ENCODE measurements at regions not wholly inside any gene's neighbourhood (a gene's known extent, or its start where the extent isn't known, plus 50 kb on each side); places are given as distances from the start of the nearest gene placed in this dataset.

DNA sequence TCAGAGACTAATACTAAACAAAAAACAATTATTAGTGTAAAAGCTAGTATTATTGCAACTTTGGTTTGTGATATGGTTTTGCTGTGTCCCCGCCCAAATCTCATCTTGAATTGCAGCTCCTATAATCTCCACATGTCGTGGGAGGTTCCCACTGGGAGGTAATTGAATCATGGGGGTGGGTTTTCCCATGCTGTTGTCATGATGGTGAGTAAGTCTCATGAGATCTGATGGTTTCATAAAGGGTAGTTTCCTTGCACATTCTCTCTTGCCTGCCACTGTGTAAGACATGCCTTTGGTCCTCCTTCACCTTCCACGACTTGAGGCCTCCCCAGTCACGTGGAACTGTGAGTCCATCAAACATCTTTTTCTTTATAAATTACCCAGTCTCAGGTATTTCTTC is 325.9 kb upstream of the DAB2 start:
- no peak for DNase-seq (ENCODE audit: low spot score)

DNA sequence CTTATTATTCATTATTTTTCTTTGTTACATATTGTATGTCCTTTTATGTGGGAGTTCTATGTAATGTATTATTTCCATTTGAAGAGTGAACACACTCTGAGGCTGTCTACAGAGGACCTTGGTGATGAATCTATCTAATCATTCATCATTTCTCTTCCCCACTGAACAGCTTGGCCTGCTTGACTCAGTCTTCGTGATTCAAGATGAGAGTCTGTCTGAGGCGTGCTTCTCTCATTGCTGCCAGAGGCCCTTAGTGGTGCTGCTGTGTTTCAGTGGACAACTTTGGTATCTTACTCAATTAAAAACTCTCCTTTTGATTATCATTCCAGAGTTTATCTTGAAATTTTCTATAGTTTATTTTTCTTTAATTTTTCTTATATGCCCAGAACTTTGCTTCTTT is 318.1 kb upstream of the DAB2 start:
- DNase-seq (ENCODE audit: low spot score) = no peak

DNA sequence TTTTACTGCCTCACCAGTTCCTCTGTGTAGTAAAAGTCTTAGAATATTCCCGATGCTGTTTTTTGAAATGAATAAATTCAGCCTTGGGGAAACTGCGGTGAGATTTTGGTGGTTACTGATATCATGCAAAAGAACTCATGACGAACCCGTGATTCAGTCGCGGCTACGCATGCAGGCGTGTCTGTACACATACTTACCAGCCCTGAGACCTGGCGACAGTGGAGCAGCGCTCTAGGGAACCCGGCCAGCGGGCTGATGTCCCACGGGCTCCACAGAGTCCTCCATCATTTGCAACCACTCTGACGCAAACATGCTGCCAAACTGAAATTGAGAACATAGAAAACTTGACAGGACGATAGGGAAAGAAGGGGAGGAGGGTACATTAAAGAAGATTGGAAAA is 315.6 kb upstream of the DAB2 start:
- no peak for DNase-seq (ENCODE audit: low spot score)

DNA sequence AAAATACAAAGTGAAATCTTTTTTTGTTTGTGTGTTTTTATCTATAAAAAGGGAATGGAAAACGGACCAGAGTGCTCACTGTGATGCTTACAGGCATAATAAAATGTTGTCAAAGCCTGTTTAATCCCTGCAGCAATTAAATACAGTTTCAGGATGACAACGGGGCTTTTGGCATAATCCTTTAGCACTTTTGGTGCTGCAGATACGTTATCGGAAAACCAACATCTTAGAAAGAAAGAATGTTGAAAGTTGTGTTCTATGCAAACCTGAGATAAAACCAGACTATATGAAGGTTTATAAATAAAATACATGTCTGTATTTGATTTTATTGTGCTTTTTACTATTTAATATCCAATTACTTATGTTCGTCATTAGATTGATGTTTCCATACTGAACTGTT is 307.4 kb upstream of the DAB2 start:
- DNase-seq (ENCODE audit: low spot score) = no peak

DNA sequence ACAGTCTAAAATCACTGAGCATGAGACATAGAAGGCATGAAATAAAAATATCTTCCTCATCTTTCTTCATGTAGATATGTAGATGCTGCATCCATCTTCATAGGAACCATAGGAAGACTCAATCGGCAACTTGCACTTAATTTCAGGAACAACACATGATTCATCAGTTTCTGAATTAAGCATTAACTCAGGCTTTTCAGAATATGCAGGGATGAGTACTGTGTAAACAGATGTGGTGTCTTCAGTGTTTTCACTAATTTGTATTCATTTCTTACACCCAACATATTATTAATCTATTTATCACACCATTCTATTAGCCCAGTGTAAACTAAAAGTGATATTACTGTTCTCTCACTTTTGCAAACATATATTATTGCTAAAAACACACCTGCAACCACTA is 305.9 kb upstream of the DAB2 start:
- no peak for DNase-seq (ENCODE audit: low spot score)

DNA sequence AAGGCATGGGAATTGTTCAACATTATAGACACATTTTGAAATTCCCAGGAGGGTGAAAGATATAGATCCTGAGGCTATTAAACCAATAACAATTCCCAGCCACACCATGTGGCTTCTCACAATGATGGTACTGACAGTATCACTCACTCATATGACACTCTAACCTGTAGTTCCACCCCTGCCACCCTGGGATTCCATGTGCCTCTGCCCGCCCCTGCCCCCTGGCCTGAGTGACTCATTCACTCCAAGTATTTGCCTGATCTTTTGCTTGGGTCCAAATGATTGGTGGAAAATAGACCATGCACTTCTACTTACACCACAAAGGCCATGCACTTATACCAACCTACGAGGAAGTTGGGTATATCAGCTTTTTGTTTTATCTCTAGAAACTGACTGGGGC is 305.2 kb upstream of the DAB2 start:
- no peak for DNase-seq (ENCODE audit: low spot score)

DNA sequence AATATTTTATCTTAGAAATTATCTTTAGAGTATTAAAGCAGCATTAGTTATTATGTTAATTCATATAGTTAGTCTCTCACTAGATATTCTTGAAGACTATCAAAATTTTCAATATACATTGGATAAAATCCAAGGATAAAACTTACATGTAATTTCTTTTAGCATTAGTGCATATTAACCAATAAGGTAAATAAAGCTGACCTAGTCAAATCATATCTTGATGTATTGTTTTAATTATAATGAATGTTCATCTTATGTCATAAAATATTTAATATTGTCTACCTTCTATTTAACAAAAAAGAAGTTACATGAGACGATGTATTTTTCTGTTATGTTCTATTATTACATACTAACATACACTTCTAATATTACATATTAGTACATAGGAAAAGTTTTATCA is 301.7 kb upstream of the DAB2 start:
- no peak for DNase-seq (ENCODE audit: low spot score)

DNA sequence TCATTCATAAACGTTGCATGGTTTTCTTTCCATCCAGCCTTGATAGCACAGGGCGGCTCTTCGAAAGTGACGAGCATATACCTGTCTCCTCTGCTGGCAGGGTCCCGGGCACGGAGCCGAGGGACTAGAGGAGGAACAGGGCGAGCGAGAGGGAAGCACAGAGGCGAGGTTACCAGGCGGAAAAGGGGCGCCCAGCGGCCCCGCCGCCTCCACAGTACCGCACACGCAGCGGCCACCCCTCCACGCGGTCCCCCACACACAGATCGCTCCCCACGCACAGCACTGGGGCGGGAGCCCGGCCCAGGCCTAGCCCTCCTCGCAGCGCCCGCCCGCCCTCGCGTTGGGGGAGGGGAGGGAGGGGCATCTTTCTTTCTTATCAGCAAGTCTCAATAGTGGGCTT is 296.6 kb upstream of the DAB2 start:
- no peak for DNase-seq (ENCODE audit: low spot score)

DNA sequence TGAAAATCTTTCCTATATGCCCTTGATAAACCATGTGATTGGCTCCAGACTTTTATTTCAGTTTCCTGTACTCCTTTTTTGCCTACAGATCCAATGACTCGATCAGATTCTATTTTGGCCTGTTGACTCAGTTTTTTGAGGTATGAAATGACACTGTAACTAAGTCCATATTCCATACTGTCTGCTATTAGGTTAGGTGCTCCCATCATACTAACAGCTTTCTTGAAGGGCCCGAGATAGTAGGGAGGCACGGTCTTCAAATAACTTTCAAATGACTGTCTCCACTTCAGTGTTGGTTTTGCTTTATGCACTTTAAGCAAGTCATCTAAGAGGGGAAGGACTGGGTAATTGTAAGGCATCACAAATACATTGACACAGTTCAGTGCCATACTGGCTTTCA is 295.4 kb upstream of the DAB2 start:
- no peak for DNase-seq (ENCODE audit: low spot score)

DNA sequence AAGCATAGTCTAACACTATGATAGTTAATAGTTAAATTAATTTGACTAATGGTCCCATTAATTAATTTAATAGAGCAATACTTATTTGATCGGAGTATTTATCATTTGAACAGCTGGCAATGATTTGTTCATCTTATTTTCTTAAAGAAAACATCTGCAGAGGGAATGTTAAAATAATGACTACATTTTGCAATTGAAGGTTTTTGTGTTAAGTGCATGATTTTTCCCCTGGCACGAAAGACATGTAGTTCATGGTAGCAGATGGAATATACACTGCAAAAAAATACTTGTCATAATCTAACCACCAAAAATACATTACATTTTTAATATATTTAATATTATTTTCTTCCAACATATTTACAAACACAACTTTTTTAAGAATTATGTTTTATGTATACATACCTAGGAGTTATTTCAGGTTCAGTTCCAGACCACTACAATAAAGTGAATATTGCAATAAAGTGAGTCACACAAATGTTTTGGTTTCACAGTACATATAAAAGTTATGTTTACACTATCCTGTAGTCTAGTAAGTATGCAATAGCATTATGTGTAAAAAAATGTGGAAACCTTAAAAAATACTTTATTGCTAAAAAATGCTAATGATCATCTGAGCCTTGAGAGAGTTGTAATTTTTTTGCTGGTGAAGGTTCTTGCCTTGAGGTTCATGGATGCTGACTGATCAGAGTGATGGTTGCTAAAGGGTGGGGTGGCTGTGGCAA is 292.6 kb upstream of the DAB2 start:
- DNase-seq (ENCODE audit: low spot score) = no peak

DNA sequence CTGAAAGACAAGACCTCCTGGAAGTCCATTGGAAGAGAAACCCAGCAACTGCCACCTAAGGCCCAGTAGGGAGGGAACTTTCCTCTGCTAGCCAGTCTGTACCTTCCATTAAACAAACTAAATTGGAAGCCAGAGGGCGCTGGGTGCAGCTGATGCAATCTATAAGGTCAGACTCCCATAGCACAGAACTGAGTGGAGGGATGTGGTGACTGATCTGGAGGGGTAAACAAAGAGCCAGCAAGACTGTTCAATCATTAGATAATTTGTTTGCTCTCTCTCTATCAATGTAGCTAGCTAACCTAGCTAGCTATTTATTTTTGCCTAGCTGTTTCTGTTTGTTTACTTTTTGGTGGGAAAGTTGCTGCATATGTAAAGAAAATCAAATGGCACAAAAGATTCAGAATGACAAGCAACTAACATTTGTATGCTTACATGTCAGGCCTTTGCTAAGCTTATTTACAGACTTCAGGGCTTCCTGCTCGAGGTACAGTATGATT is 291.8 kb upstream of the DAB2 start:
- DNase-seq (ENCODE audit: low spot score) = no peak

DNA sequence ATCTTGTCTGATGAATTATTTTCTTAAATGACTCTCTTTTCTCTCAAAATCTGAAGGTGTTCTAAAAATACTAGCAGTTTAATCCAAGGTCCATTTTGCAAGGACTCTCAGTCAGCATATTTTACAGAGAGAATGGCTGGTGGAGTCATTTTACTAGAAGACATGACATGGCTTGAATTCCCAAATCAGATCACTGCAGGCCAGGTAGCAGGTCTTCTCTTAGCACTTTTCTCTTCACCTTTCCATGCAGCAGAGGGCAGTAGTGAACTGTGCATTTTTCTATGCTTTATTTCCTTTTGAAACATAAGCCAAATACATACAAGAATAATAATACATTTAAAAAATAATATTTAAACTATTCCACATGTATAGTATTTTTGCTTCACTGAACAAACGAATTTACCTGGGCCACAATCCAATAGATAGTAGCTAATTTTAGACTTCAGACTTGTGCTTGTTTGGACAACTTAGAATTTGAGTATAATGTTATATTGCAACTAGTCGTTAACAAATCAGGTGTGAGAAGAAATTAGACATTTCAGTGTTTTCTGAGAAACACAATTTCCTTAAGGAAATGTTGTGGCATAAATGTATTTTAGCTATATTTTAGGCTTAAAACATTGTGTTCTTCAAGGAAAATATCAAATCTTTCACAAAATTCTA is 289.4 kb upstream of the DAB2 start:
- DNase-seq (ENCODE audit: low spot score) = no peak

DNA sequence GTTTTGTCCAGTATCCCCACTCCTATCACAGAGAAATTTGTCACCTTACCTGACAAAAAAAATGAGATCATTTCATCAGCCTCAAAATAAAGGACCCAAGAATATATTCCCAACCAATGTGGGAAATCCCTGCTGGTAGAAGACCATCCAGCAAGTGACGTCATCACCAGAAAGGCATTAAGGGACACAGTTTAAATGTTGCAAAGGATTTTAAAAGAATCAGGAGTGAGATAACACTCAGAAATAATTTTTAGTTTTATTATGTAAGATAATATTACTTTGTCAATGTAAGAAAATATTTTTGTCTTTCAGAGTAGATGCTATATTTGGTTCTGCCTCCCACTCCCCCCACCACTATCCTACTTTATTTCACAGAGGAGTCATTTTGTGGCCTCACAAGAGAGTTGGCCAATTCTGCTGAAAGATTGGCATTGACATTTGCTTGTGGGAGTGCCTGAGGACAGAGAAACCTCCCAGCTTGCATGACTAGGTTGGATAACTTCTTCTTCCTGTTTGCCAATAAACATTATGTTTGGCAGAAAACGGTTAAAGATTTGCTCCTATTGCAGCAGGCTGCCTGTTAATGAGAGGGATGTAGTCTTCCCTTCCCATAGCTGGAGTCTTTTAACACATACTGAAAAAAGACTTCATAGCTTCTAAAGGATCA is 288.6 kb upstream of the DAB2 start:
- DNase-seq (ENCODE audit: low spot score) = no peak

DNA sequence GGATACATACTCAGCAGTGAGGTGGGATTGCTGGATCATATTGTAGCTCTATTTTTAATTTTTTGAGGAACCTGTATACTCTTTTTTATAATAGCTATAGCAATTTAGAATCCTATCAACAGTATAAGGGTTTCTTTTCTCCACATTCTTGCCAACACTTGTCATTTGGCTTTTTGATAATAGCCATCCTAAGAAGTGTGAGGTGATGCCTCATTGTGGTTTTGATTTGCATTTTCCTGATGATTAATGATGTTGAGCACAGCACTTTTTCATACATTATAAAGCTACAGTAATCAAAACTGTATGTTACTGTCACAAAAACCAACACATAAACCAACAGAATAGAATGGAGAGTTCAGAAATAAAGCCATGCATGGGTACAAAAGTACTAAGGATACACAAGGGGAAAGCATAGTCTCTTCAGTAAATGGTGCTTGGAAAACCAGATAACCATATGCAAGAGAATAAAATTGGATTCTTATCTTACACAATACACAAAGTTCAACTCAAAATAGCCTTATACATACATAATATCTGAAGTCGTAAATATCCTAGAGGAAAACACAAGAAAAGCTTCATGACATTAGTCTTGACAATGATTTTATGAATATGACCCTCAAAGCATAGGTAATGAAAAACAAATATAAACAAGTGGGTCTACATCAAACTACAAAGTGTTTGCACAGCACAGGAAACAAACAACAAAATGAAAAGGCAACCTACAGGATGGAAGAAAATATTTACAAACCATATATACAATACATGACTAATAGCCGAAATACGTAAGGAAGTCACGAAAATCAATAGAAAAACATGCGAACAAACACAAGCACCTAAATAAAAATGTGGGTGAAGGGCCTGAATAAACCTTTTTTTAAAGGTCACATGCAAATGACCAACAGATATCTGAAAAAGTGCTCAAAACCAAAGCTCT is 287.8 kb upstream of the DAB2 start:
- DNase-seq (ENCODE audit: low spot score) = no peak

DNA sequence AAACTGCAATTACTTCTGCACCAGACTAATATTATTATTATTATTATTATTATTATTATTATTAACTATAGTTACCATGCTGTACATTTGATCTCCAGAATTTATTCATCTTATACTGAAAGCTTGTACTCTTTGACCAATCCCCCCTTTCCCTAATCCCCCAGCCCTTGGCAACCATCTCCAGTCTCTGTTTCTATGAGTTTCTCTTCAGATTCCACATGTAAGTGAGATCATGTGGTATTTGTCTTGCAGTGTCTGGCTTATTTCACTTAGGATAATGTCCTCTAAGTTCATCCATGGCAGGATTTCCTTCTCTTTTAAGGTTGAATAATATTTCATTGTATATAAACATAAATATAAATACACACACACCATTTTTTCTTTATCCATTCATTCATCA is 287.0 kb upstream of the DAB2 start:
- no peak for DNase-seq (ENCODE audit: low spot score)

DNA sequence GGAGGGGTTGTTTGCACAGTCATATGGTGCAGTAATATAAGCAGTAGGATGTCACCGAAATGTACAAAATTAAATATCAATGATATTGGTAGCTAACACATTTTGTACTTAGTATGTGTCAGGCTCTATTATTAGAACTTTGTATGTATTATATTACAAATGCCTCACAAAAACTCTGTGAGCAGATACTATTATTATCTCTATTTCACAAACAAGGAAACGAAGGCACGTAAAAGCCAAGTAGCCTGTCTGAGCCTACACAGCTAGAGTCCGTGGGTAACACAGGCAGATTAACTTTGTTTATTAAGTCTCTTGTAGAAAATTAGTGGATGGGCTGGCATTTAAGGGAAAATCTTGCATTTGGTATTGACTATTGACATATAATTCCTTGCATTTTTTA is 284.3 kb upstream of the DAB2 start:
- DNase-seq (ENCODE audit: low spot score) = no peak

DNA sequence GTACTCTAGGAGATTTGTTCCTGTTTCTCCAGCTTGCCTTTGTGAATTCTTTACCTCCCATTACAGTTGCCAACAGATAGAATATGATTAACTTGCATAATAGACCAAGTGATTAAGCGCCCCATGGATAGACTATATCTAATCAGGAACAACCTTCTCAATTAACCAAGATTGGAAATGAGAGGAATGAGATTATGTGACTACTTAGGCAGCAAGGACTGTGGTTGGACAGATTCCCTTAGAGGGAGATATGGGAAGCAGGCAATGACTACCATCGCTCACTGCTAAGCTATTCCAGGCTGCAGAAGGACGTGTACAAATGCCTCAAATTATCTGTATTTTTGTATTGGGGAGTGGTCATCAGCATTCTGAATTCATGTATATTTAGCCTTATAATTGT is 278.1 kb upstream of the DAB2 start:
- DNase-seq (ENCODE audit: low spot score) = no peak

DNA sequence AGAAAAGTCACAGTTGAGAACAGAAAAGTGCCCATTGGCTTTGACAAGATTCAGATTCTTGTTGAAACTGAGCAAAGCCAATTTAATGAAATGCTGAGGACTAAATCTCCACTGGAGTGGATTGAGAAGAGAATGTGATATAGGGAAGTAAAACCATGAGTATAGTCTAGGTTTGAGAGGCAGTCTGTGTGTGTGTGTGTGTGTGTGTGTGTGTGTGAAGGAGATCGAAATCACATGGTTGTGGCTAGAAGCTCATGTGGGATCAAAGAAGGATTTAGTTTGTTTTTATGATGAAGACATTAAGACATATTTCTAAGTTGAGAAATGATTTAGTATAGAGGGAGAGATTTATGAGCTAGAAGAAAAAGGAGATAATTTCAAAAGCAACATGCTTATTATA is 275.7 kb upstream of the DAB2 start:
- DNase-seq (ENCODE audit: low spot score) = no peak

DNA sequence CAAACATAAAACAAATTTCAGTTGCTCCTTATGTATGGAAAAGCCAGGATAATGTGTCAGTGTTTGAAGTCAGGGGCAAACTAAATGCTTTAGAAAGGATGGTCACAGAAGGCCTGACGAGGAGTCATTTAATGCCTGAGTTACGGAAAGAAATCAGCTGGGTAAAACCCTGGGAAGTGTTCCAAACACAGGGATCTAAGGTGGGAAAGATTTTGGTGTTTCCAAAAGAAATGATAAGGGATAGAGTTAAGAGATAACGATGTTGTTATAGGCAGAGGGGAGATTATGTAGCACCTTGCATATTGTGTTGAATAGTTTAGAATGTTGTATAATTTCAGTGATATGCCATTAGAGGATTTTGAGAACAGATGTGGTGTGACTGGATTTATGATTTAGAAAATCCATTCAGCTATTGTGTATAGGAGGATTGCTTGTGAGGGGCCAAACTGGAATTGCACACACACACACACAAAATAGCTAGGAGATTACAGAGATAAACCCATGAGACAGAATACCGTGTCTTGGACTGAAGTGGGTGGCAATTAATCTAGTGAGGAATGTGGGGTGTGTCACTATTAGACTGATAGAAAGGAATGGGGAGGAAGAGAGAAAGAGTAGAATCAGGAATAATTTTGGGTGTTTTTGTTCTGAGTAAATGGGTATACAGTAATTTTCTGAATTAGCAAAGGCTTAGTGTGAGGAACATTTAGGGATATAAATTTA is 274.2 kb upstream of the DAB2 start:
- no peak for DNase-seq (ENCODE audit: low spot score)

DNA sequence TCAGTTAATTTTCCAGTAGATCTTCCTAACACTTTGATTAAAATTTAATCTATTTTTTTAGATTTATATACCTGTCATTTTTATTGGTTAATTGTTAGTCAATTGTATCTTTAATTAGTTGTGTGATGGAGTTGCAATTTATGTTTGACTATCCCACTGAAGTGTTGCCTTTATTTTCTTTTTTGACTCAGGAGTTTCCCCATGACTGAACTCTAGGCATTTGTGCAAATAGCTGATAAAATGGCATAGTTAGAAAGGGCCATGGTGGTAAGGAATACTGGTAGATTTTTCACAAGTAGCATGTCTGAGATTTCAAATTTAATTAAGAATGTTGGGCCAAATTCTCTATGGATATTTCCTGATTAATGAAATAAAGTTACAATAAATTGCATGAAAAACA is 273.1 kb upstream of the DAB2 start:
- DNase-seq (ENCODE audit: low spot score) = no peak

DNA sequence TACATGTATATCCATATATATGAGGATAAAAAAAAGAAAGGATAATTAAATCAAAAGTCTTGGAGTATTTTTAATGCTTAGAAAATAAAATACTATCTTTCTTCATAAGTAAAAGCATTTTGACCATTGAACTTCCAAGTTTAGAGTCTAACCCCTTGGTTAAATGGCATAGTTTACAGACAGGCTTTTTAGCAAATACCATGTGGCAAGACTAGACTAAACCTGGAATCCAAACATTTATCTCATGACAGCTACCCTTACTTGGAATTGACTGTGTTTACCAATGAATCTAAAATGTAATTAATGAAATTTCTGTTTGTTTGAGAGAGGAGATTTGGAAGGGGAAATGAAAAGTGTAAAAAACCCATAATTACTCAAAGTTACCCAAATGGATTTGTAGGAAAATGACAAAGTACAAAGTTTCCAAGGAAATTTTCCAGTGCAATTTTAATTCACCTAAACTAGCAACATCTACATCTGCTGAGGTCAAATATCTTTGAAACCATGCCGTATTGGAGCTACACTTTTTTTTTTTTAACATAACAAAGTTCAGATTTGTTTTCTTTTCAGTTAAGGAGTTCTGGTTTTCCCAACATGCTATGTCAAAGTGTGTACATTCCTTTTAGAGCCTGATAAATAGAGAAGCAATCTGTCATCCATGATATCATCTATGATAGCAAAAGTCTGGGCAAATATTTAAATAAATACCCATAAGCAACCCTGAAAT is 272.1 kb upstream of the DAB2 start:
- no peak for DNase-seq (ENCODE audit: low spot score)

Data from hematopoietic multipotent progenitor cell treated with erythropoietin and hydrocortisone succinate and interleukin-3 and kit ligand, for 17 days (in vitro differentiated cells).